HG03159 (cell line): ENCODE measurements at regions not wholly inside any gene's neighbourhood (a gene's known extent, or its start where the extent isn't known, plus 50 kb on each side); places are given as distances from the start of the nearest gene placed in this dataset.
"Not testable (repeated sequence)": the region's sequence is repeated elsewhere in the genome, so short reads cannot be mapped to it uniquely, and the experiment has no call there.

Experiments used
- ATAC-seq: cut with Tn5 transposase; IDR thresholded peaks from one replicate; pipeline ENCODE4 v1.9.1; 2021; ENCODE audit warnings: mild to moderate bottlenecking, moderate library complexity; ENCODE audit not compliant: unreplicated experiment

- no peak for ATAC-seq
Measured at GRCh38 chr1:182003953-182004586, 57.4 kb downstream of the ZNF648 start.

- no peak for ATAC-seq
Measured at GRCh38 chr1:182003025-182003725, 58.3 kb downstream of the ZNF648 start.

GRCh38 chr1:182002570-182002969 is 58.9 kb downstream of the ZNF648 start:
- ATAC-seq, result no peak

GRCh38 chr1:181998858-181999257 is 62.7 kb downstream of the ZNF648 start:
- no peak for ATAC-seq

GRCh38 chr1:181992072-181992471 is 69.4 kb downstream of the ZNF648 start:
- ATAC-seq, result no peak

- no peak for ATAC-seq
Measured at GRCh38 chr1:181990728-181991127, 70.8 kb downstream of the ZNF648 start.

GRCh38 chr1:181989261-181989920 is 72.1 kb downstream of the ZNF648 start:
- no peak for ATAC-seq

- no peak for ATAC-seq
Measured at GRCh38 chr1:181987996-181988395, 73.5 kb downstream of the ZNF648 start.

- no peak for ATAC-seq
Measured at GRCh38 chr1:181987334-181987895, 74.1 kb downstream of the ZNF648 start.

GRCh38 chr1:181986907-181987305 is 74.6 kb downstream of the ZNF648 start:
- no peak for ATAC-seq

GRCh38 chr1:181985936-181986906 is 75.3 kb downstream of the ZNF648 start:
- ATAC-seq, result no peak

GRCh38 chr1:181985281-181985680 is 76.2 kb downstream of the ZNF648 start:
- ATAC-seq, result no peak

GRCh38 chr1:181984006-181984405 is 77.5 kb downstream of the ZNF648 start:
- no peak for ATAC-seq

- no peak for ATAC-seq
Measured at GRCh38 chr1:181981821-181982220, 79.7 kb downstream of the ZNF648 start.

GRCh38 chr1:181972256-181972655 is 89.3 kb downstream of the ZNF648 start:
- no peak for ATAC-seq

GRCh38 chr1:181971424-181971823 is 90.1 kb downstream of the ZNF648 start:
- ATAC-seq, result no peak

- ATAC-seq, result no peak
Measured at GRCh38 chr1:181969902-181970301, 91.6 kb downstream of the ZNF648 start.

- ATAC-seq, result not testable (repeated sequence)
Measured at GRCh38 chr1:181954696-181955095, 106.8 kb downstream of the ZNF648 start.

GRCh38 chr1:181954178-181954577 is 107.3 kb downstream of the ZNF648 start:
- not testable (repeated sequence) for ATAC-seq

GRCh38 chr1:181953596-181953995 is 107.9 kb downstream of the ZNF648 start:
- no peak for ATAC-seq

GRCh38 chr1:181951213-181951612 is 110.3 kb downstream of the ZNF648 start:
- ATAC-seq, result no peak
